Caco-2 (cell line): ENCODE measurements at regions not wholly inside any gene's neighbourhood (a gene's known extent, or its start where the extent isn't known, plus 50 kb on each side); places are given as distances from the start of the nearest gene placed in this dataset.

ENCODE experiments used
- BruUV-seq: library from RNA; stranded (reverse); fragments of 400-500 nt; replicated peaks from 2 replicates; lab custom pipeline; 2021; lab: Mats Ljungman, UMichigan
- CTCF ChIA-PET: fragments of 300-600 bp; sonication (Branson Sonifier 250); formaldehyde crosslinking; loops from one replicate; lab custom pipeline; 2022; ENCODE audit warnings: antibody characterized with exemption; lab: Charles Lee
- POLR2A ChIA-PET: fragments of 300-600 bp; sonication (Branson Sonifier 250); formaldehyde crosslinking; loops from one replicate; lab custom pipeline; 2022; ENCODE audit warnings: antibody characterized with exemption; lab: Charles Lee
- DNase-seq, 2 experiments: peaks; one replicate each; pipeline versions ENCODE4 v3.0.0 to v3.0.0-alpha.2; 2020 to 2022
- H3K27me3 ChIP-seq: replicated peaks from 2 replicates; pipeline ENCODE4 v1.6.0; 2011; ENCODE audit warnings: low read length; ENCODE audit not compliant: control insufficient read depth, insufficient read depth
- H3K36me3 ChIP-seq: 2 replicates; pipeline ENCODE4 v1.5.1; 2011; ENCODE audit warnings: low read length; ENCODE audit not compliant: control insufficient read depth, insufficient read depth
- H3K4me1 ChIP-seq: fragments of 250-450 bp; sonication (Bioruptor Pico); 2 replicates; pipeline ENCODE4 v1.5.1; 2020; ENCODE audit warnings: mild to moderate bottlenecking
- H3K4me3 ChIP-seq: 2 replicates; pipeline ENCODE4 v1.5.1; 2011; ENCODE audit warnings: low read depth, mild to moderate bottlenecking, control low read depth, low read length
- H3K9me3 ChIP-seq: fragments of 250-450 bp; sonication (Bioruptor Pico); 2 replicates; pipeline ENCODE4 v1.5.1; 2020; ENCODE audit warnings: mild to moderate bottlenecking, moderate library complexity
- H3K27ac Mint-ChIP-seq: one replicate; pipeline ENCODE4 v1.8.0; 2022; ENCODE audit warnings: mixed read lengths; ENCODE audit not compliant: unreplicated experiment
- H3K27me3 Mint-ChIP-seq: one replicate; pipeline ENCODE4 v1.8.0; 2022; ENCODE audit warnings: mixed read lengths; ENCODE audit not compliant: insufficient read depth, unreplicated experiment
- H3K36me3 Mint-ChIP-seq: one replicate; pipeline ENCODE4 v1.8.0; 2022; ENCODE audit warnings: mild to moderate bottlenecking, mixed read lengths; ENCODE audit not compliant: insufficient read depth, unreplicated experiment
- H3K4me1 Mint-ChIP-seq: one replicate; pipeline ENCODE4 v1.8.0; 2022; ENCODE audit warnings: low read depth, mixed read lengths; ENCODE audit not compliant: unreplicated experiment
- H3K4me3 Mint-ChIP-seq: one replicate; pipeline ENCODE4 v1.8.0; 2022; ENCODE audit warnings: mild to moderate bottlenecking, moderate library complexity, mixed read lengths; ENCODE audit not compliant: unreplicated experiment
- H3K9me3 Mint-ChIP-seq: one replicate; pipeline ENCODE4 v1.8.0; 2022; ENCODE audit warnings: mixed read lengths; ENCODE audit not compliant: unreplicated experiment
- CTCF ChIP-seq, 2 experiments: fragments of 200-600 bp in 1 of 2; IDR thresholded peaks; 1 replicate in 1 of 2; 2 replicates in 1 of 2; pipeline versions ENCODE4 v1.5.1 to v1.8.0; 2011 to 2022; ENCODE audit warnings: antibody characterized with exemption in 1 of 2, control low read depth in 1 of 2, inconsistent platforms in 1 of 2, low read depth in 1 of 2, low read length in 1 of 2, mild to moderate bottlenecking in 1 of 2, moderate library complexity in 1 of 2; ENCODE audit not compliant: insufficient read depth in 1 of 2, severe bottlenecking in 1 of 2, unreplicated experiment in 1 of 2
- intact Hi-C: fragments of 100-400 bp; cut with micrococcal nuclease; formaldehyde crosslinking; loops from one replicate; pipeline ENCODE4 v1.10.0; 2022; ENCODE audit not compliant: unreplicated experiment

GRCh38 chr4:151564321-151564720 is 155.3 kb downstream of the FHIP1A start:
- TF ChIP-seq CTCF (IDR thresholded peaks at IDR 0.05; ENCODE audit: insufficient read depth in 1 of 2, low read depth in 1 of 2, low read length in 1 of 2, severe bottlenecking in 1 of 2, unreplicated experiment in 1 of 2), result no peak
- Mint-ChIP-seq H3K9me3 (no peaks in the 10 kb centered on the region), H3K27me3 (no peaks in the 10 kb centered on the region), H3K27ac (no peak overlapping the region), H3K36me3 (no peaks in the 10 kb centered on the region), H3K4me3 (no peak overlapping the region), H3K4me1 (peaks cover 6% of the 10 kb centered on the region)
- no TSS peak for BruUV-seq
- ChIA-PET POLR2A (no interaction called here), CTCF (no interaction called here)
- Histone ChIP-seq H3K4me3 (no peak overlapping the region), H3K36me3 (no peaks in the 10 kb centered on the region), H3K4me1 (no peaks in the 10 kb centered on the region), H3K9me3 (no peaks in the 10 kb centered on the region), H3K27me3 (no peaks in the 10 kb centered on the region)
- intact Hi-C loops, result no loop called here
- DNase-seq, result no peak

- H3K27ac Mint-ChIP-seq, result no peak overlapping the region
- ChIA-PET CTCF (interaction anchor here (0.7 kb wide), 1 partner anchor 19 kb away, joined by 3 read pairs; no protein-coding TSS in a partner anchor), POLR2A (no interaction called here)
- H3K36me3 Mint-ChIP-seq, result no peaks in the 10 kb centered on the region
- intact Hi-C loops, result no loop called here
- Histone ChIP-seq H3K27me3 (no peaks in the 10 kb centered on the region), H3K4me3 (no peak overlapping the region), H3K4me1 (no peaks in the 10 kb centered on the region), H3K9me3 (no peaks in the 10 kb centered on the region), H3K36me3 (no peaks in the 10 kb centered on the region)
- H3K27me3 Mint-ChIP-seq, result no peaks in the 10 kb centered on the region
- H3K4me3 Mint-ChIP-seq, result no peak overlapping the region
- no peak for TF ChIP-seq CTCF (IDR thresholded peaks at IDR 0.05; ENCODE audit: insufficient read depth in 1 of 2, low read depth in 1 of 2, low read length in 1 of 2, severe bottlenecking in 1 of 2, unreplicated experiment in 1 of 2)
- H3K4me1 Mint-ChIP-seq, result peaks cover 6% of the 10 kb centered on the region
- DNase-seq, result no peak
- H3K9me3 Mint-ChIP-seq, result no peaks in the 10 kb centered on the region
- no TSS peak for BruUV-seq
Observed at GRCh38 chr4:151565583-151565982, 156.6 kb downstream of the FHIP1A start.

- no peaks in the 10 kb centered on the region for H3K27me3 ChIP-seq
- DNase-seq, result no peak
- Mint-ChIP-seq H3K4me3 (no peak overlapping the region), H3K9me3 (no peaks in the 10 kb centered on the region), H3K4me1 (peaks cover 4% of the 10 kb centered on the region), H3K27ac (no peak overlapping the region), H3K36me3 (no peaks in the 10 kb centered on the region), H3K27me3 (no peaks in the 10 kb centered on the region)
- H3K36me3 ChIP-seq, result no peaks in the 10 kb centered on the region
- intact Hi-C loops, result no loop called here
- no TSS peak for BruUV-seq
- no peaks in the 10 kb centered on the region for H3K4me1 ChIP-seq
- H3K9me3 ChIP-seq, result no peaks in the 10 kb centered on the region
- no peak for TF ChIP-seq CTCF (IDR thresholded peaks at IDR 0.05; ENCODE audit: insufficient read depth in 1 of 2, low read depth in 1 of 2, low read length in 1 of 2, severe bottlenecking in 1 of 2, unreplicated experiment in 1 of 2)
- H3K4me3 ChIP-seq, result no peak overlapping the region
- ChIA-PET POLR2A (no interaction called here), CTCF (interaction anchor here (0.7 kb wide), 1 partner anchor 18 kb away, joined by 3 read pairs; no protein-coding TSS in a partner anchor)
Observed at GRCh38 chr4:151566053-151566452, 157.1 kb downstream of the FHIP1A start.
